Muscle layer of colon (tissue), 2 donors: ENCODE measurements at regions not wholly inside any gene's neighbourhood (a gene's known extent, or its start where the extent isn't known, plus 50 kb on each side); places are given as distances from the start of the nearest gene placed in this dataset.

ENCODE experiments used
- H3K27ac ChIP-seq: one replicate; pipeline ENCODE4 v1.7.0; 2013; ENCODE audit warnings: low read depth, mild to moderate bottlenecking, low read length, moderate library complexity
- H3K27me3 ChIP-seq, 2 donors: one replicate each; pipeline ENCODE4 v1.7.0; 2013; ENCODE audit warnings: low read length in 2 of 2, mild to moderate bottlenecking in 2 of 2; ENCODE audit not compliant: insufficient read depth in 2 of 2, control insufficient read depth in 1 of 2
- H3K36me3 ChIP-seq: one replicate; pipeline ENCODE4 v1.7.0; 2013; ENCODE audit warnings: mild to moderate bottlenecking, low read length; ENCODE audit not compliant: insufficient read depth
- H3K4me1 ChIP-seq: one replicate; pipeline ENCODE4 v1.7.0; 2013; ENCODE audit warnings: mild to moderate bottlenecking, low read length; ENCODE audit not compliant: insufficient read depth
- H3K4me3 ChIP-seq, 2 donors: one replicate each; pipeline ENCODE4 v1.7.0; 2013; ENCODE audit warnings: low read length in 2 of 2, low read depth in 1 of 2, mild to moderate bottlenecking in 1 of 2, moderate library complexity in 1 of 2
- H3K9ac ChIP-seq: one replicate; pipeline ENCODE4 v1.7.0; 2013; ENCODE audit warnings: low read length
- H3K9me3 ChIP-seq: one replicate; pipeline ENCODE4 v1.7.0; 2013; ENCODE audit warnings: mild to moderate bottlenecking, low read length
- donor health status: abdominal sarcoma.
- donor health status: Adenocarcinoma of cecum.

- Histone ChIP-seq H3K36me3 (no peaks in the 10 kb centered on the region), H3K4me3 (no peak overlapping the region), H3K9ac (no peak overlapping the region), H3K27ac (no peak overlapping the region), H3K4me1 (no peaks in the 10 kb centered on the region), H3K9me3 (no peaks in the 10 kb centered on the region), H3K27me3 (no peaks in the 10 kb centered on the region)
Measured at GRCh38 chr4:11525085-11525484, 96.4 kb upstream of the HS3ST1 start.

- Histone ChIP-seq H3K36me3 (no peaks in the 10 kb centered on the region), H3K9ac (no peak overlapping the region), H3K4me3 (no peak overlapping the region), H3K9me3 (no peaks in the 10 kb centered on the region), H3K4me1 (no peaks in the 10 kb centered on the region), H3K27me3 (no peaks in the 10 kb centered on the region), H3K27ac (no peak overlapping the region)
Measured at GRCh38 chr4:11518754-11519153, 90.1 kb upstream of the HS3ST1 start.

GRCh38 chr4:11514779-11515419 is 86.2 kb upstream of the HS3ST1 start:
- H3K27ac ChIP-seq: no peak overlapping the region
- no peaks in the 10 kb centered on the region for H3K36me3 ChIP-seq
- H3K4me1 ChIP-seq: no peaks in the 10 kb centered on the region
- no peaks in the 10 kb centered on the region for H3K9me3 ChIP-seq
- no peaks in the 10 kb centered on the region for H3K27me3 ChIP-seq
- no peak overlapping the region for H3K4me3 ChIP-seq
- H3K9ac ChIP-seq: no peak overlapping the region

- no peak overlapping the region for H3K27ac ChIP-seq
- H3K9me3 ChIP-seq: no peaks in the 10 kb centered on the region
- no peak overlapping the region for H3K9ac ChIP-seq
- no peak overlapping the region for H3K4me3 ChIP-seq
- no peaks in the 10 kb centered on the region for H3K36me3 ChIP-seq
- no peaks in the 10 kb centered on the region for H3K27me3 ChIP-seq
- no peaks in the 10 kb centered on the region for H3K4me1 ChIP-seq
Measured at GRCh38 chr4:11514003-11514402, 85.3 kb upstream of the HS3ST1 start.

GRCh38 chr4:11512871-11513270 is 84.2 kb upstream of the HS3ST1 start:
- H3K9me3 ChIP-seq: no peaks in the 10 kb centered on the region
- no peak overlapping the region for H3K4me3 ChIP-seq
- H3K9ac ChIP-seq: no peak overlapping the region
- no peaks in the 10 kb centered on the region for H3K27me3 ChIP-seq
- no peaks in the 10 kb centered on the region for H3K36me3 ChIP-seq
- H3K4me1 ChIP-seq: no peaks in the 10 kb centered on the region
- no peak overlapping the region for H3K27ac ChIP-seq

- H3K4me1 ChIP-seq: no peaks in the 10 kb centered on the region
Measured at GRCh38 chr4:11511321-11511720, 82.6 kb upstream of the HS3ST1 start.

GRCh38 chr4:11507920-11508319 is 79.2 kb upstream of the HS3ST1 start:
- Histone ChIP-seq H3K4me1 (no peaks in the 10 kb centered on the region), H3K27me3 (no peaks in the 10 kb centered on the region), H3K36me3 (no peaks in the 10 kb centered on the region), H3K9me3 (no peaks in the 10 kb centered on the region), H3K4me3 (no peak overlapping the region), H3K9ac (no peak overlapping the region), H3K27ac (no peak overlapping the region)

More at GRCh38 chr4:11511321-11511720, 82.6 kb upstream of the HS3ST1 start:
- Histone ChIP-seq H3K27me3 (no peaks in the 10 kb centered on the region), H3K36me3 (no peaks in the 10 kb centered on the region), H3K9ac (no peak overlapping the region), H3K27ac (no peak overlapping the region), H3K9me3 (no peaks in the 10 kb centered on the region), H3K4me3 (no peak overlapping the region)

GRCh38 chr4:11506194-11506593 is 77.5 kb upstream of the HS3ST1 start:
- no peak overlapping the region for H3K9ac ChIP-seq
- H3K36me3 ChIP-seq: no peaks in the 10 kb centered on the region
- no peak overlapping the region for H3K27ac ChIP-seq
- no peaks in the 10 kb centered on the region for H3K9me3 ChIP-seq
- no peak overlapping the region for H3K4me3 ChIP-seq
- no peaks in the 10 kb centered on the region for H3K4me1 ChIP-seq
- no peaks in the 10 kb centered on the region for H3K27me3 ChIP-seq

GRCh38 chr4:11505221-11505971 is 76.7 kb upstream of the HS3ST1 start:
- Histone ChIP-seq H3K36me3 (no peaks in the 10 kb centered on the region), H3K27ac (no peak overlapping the region), H3K4me1 (no peaks in the 10 kb centered on the region), H3K9me3 (no peaks in the 10 kb centered on the region), H3K4me3 (no peak overlapping the region), H3K9ac (no peak overlapping the region), H3K27me3 (no peaks in the 10 kb centered on the region)

GRCh38 chr4:11503166-11503565 is 74.5 kb upstream of the HS3ST1 start:
- Histone ChIP-seq H3K36me3 (no peaks in the 10 kb centered on the region), H3K9me3 (no peaks in the 10 kb centered on the region), H3K4me3 (no peak overlapping the region), H3K27me3 (no peaks in the 10 kb centered on the region), H3K27ac (no peak overlapping the region), H3K9ac (no peak overlapping the region), H3K4me1 (no peaks in the 10 kb centered on the region)

GRCh38 chr4:11497972-11498371 is 69.3 kb upstream of the HS3ST1 start:
- no peak overlapping the region for H3K4me3 ChIP-seq
- H3K36me3 ChIP-seq: no peaks in the 10 kb centered on the region

More at GRCh38 chr4:11497972-11498371, 69.3 kb upstream of the HS3ST1 start:
- Histone ChIP-seq H3K9ac (no peak overlapping the region), H3K27ac (no peak overlapping the region), H3K9me3 (no peaks in the 10 kb centered on the region), H3K4me1 (no peaks in the 10 kb centered on the region), H3K27me3 (no peaks in the 10 kb centered on the region)
